ENCODE measurements at regions not wholly inside any gene's neighbourhood (a gene's known extent, or its start where the extent isn't known, plus 50 kb on each side); places are given as distances from the start of the nearest gene placed in this dataset.

GRCh38 chr2:105626212-105626965, 118.3 kb upstream of the NCK2 start:
- H3K36me3 Mint-ChIP-seq (ENCODE audit: low read depth), result no peaks in the 10 kb centered on the region
- intact Hi-C loops (cut with micrococcal nuclease), result no loop called here
- H3K27ac Mint-ChIP-seq, result no peak overlapping the region
- DNase-seq, result no peak
- H3K4me1 Mint-ChIP-seq, result no peaks in the 10 kb centered on the region
- peaks cover 26% of the 10 kb centered on the region for H3K27me3 Mint-ChIP-seq
- H3K9me3 Mint-ChIP-seq, result peaks cover 4% of the 10 kb centered on the region
- H3K4me3 Mint-ChIP-seq, result no peak overlapping the region

GRCh38 chr2:105625632-105626031, 119.1 kb upstream of the NCK2 start:
- Mint-ChIP-seq H3K27ac (no peak overlapping the region), H3K4me3 (no peak overlapping the region), H3K27me3 (peaks cover 28% of the 10 kb centered on the region), H3K4me1 (no peaks in the 10 kb centered on the region), H3K9me3 (peaks cover 4% of the 10 kb centered on the region), H3K36me3 (ENCODE audit: low read depth) (no peaks in the 10 kb centered on the region)
- intact Hi-C loops (cut with micrococcal nuclease), result no loop called here
- no peak for DNase-seq

- intact Hi-C loops (cut with micrococcal nuclease), result no loop called here
- peaks cover 24% of the 10 kb centered on the region for H3K27me3 Mint-ChIP-seq
- H3K27ac Mint-ChIP-seq, result no peak overlapping the region
- no peaks in the 10 kb centered on the region for H3K36me3 Mint-ChIP-seq (ENCODE audit: low read depth)
- H3K4me1 Mint-ChIP-seq, result peaks cover 5% of the 10 kb centered on the region
- no peak for DNase-seq
- no peak overlapping the region for H3K4me3 Mint-ChIP-seq
- no peaks in the 10 kb centered on the region for H3K9me3 Mint-ChIP-seq
Measured at GRCh38 chr2:105621038-105621437, 123.7 kb upstream of the NCK2 start.

- intact Hi-C loops (cut with micrococcal nuclease), result no loop called here
- H3K27ac Mint-ChIP-seq, result no peak overlapping the region
- DNase-seq, result no peak
- peaks cover 18% of the 10 kb centered on the region for H3K27me3 Mint-ChIP-seq
- H3K36me3 Mint-ChIP-seq (ENCODE audit: low read depth), result no peaks in the 10 kb centered on the region
- H3K4me3 Mint-ChIP-seq, result no peak overlapping the region
- H3K4me1 Mint-ChIP-seq, result peaks cover 5% of the 10 kb centered on the region
- H3K9me3 Mint-ChIP-seq, result no peaks in the 10 kb centered on the region
Measured at GRCh38 chr2:105618351-105618659, 126.4 kb upstream of the NCK2 start.

GRCh38 chr2:105617631-105618350, 126.9 kb upstream of the NCK2 start:
- DNase-seq, result no peak
- intact Hi-C loops (cut with micrococcal nuclease), result no loop called here
- H3K9me3 Mint-ChIP-seq, result no peaks in the 10 kb centered on the region
- H3K27me3 Mint-ChIP-seq, result peaks cover 17% of the 10 kb centered on the region
- no peaks in the 10 kb centered on the region for H3K36me3 Mint-ChIP-seq (ENCODE audit: low read depth)
- peaks cover 5% of the 10 kb centered on the region for H3K4me1 Mint-ChIP-seq
- H3K27ac Mint-ChIP-seq, result no peak overlapping the region
- no peak overlapping the region for H3K4me3 Mint-ChIP-seq

GRCh38 chr2:105615305-105615704, 129.4 kb upstream of the NCK2 start:
- no peak overlapping the region for H3K4me3 Mint-ChIP-seq
- DNase-seq, result no peak
- H3K27me3 Mint-ChIP-seq, result peaks cover 10% of the 10 kb centered on the region
- no peaks in the 10 kb centered on the region for H3K36me3 Mint-ChIP-seq (ENCODE audit: low read depth)
- H3K4me1 Mint-ChIP-seq, result peaks cover 5% of the 10 kb centered on the region
- intact Hi-C loops (cut with micrococcal nuclease), result no loop called here
- H3K27ac Mint-ChIP-seq, result no peak overlapping the region
- no peaks in the 10 kb centered on the region for H3K9me3 Mint-ChIP-seq

- Mint-ChIP-seq H3K9me3 (no peaks in the 10 kb centered on the region), H3K4me1 (no peaks in the 10 kb centered on the region), H3K4me3 (no peak overlapping the region), H3K27me3 (peaks cover 7% of the 10 kb centered on the region), H3K27ac (no peak overlapping the region), H3K36me3 (ENCODE audit: low read depth) (no peaks in the 10 kb centered on the region)
- no peak for DNase-seq
- intact Hi-C loops (cut with micrococcal nuclease), result no loop called here
Measured at GRCh38 chr2:105611811-105612424, 132.8 kb upstream of the NCK2 start.

- no peak for DNase-seq
- intact Hi-C loops (cut with micrococcal nuclease), result no loop called here
- Mint-ChIP-seq H3K27ac (no peak overlapping the region), H3K4me1 (no peaks in the 10 kb centered on the region), H3K9me3 (no peaks in the 10 kb centered on the region), H3K27me3 (peaks cover 4% of the 10 kb centered on the region), H3K36me3 (ENCODE audit: low read depth) (no peaks in the 10 kb centered on the region), H3K4me3 (no peak overlapping the region)
Measured at GRCh38 chr2:105611333-105611637, 133.4 kb upstream of the NCK2 start.

- Mint-ChIP-seq H3K27me3 (peaks cover 4% of the 10 kb centered on the region), H3K4me1 (no peaks in the 10 kb centered on the region), H3K27ac (no peak overlapping the region), H3K4me3 (no peak overlapping the region), H3K9me3 (no peaks in the 10 kb centered on the region), H3K36me3 (ENCODE audit: low read depth) (no peaks in the 10 kb centered on the region)
- intact Hi-C loops (cut with micrococcal nuclease), result no loop called here
- DNase-seq, result no peak
Measured at GRCh38 chr2:105610576-105611332, 134.0 kb upstream of the NCK2 start.

- no peaks in the 10 kb centered on the region for H3K9me3 Mint-ChIP-seq
- no peaks in the 10 kb centered on the region for H3K4me1 Mint-ChIP-seq
- H3K36me3 Mint-ChIP-seq (ENCODE audit: low read depth), result no peaks in the 10 kb centered on the region
- DNase-seq, result no peak
- no peak overlapping the region for H3K4me3 Mint-ChIP-seq
- no peak overlapping the region for H3K27ac Mint-ChIP-seq
- intact Hi-C loops (cut with micrococcal nuclease), result no loop called here
- H3K27me3 Mint-ChIP-seq, result peaks cover 8% of the 10 kb centered on the region
Measured at GRCh38 chr2:105609746-105610402, 134.8 kb upstream of the NCK2 start.

GRCh38 chr2:105607920-105608504, 136.7 kb upstream of the NCK2 start:
- H3K9me3 Mint-ChIP-seq, result no peaks in the 10 kb centered on the region
- H3K36me3 Mint-ChIP-seq (ENCODE audit: low read depth), result no peaks in the 10 kb centered on the region
- DNase-seq, result no peak
- no peak overlapping the region for H3K4me3 Mint-ChIP-seq
- H3K27ac Mint-ChIP-seq, result no peak overlapping the region
- intact Hi-C loops (cut with micrococcal nuclease), result no loop called here
- H3K4me1 Mint-ChIP-seq, result no peaks in the 10 kb centered on the region
- peaks cover 18% of the 10 kb centered on the region for H3K27me3 Mint-ChIP-seq

GRCh38 chr2:105606081-105606480, 138.6 kb upstream of the NCK2 start:
- intact Hi-C loops (cut with micrococcal nuclease), result no loop called here
- H3K9me3 Mint-ChIP-seq, result no peaks in the 10 kb centered on the region
- no peaks in the 10 kb centered on the region for H3K36me3 Mint-ChIP-seq (ENCODE audit: low read depth)
- DNase-seq, result no peak
- H3K4me1 Mint-ChIP-seq, result no peaks in the 10 kb centered on the region
- H3K27ac Mint-ChIP-seq, result no peak overlapping the region
- peaks cover 25% of the 10 kb centered on the region for H3K27me3 Mint-ChIP-seq
- H3K4me3 Mint-ChIP-seq, result no peak overlapping the region

GRCh38 chr2:105604938-105605337, 139.8 kb upstream of the NCK2 start:
- H3K9me3 Mint-ChIP-seq, result no peaks in the 10 kb centered on the region
- no peak for DNase-seq
- no peak overlapping the region for H3K4me3 Mint-ChIP-seq
- H3K27ac Mint-ChIP-seq, result no peak overlapping the region
- H3K4me1 Mint-ChIP-seq, result no peaks in the 10 kb centered on the region
- no peaks in the 10 kb centered on the region for H3K36me3 Mint-ChIP-seq (ENCODE audit: low read depth)
- intact Hi-C loops (cut with micrococcal nuclease), result no loop called here
- peaks cover 27% of the 10 kb centered on the region for H3K27me3 Mint-ChIP-seq
